Uterus (tissue), 3 donors: ENCODE measurements at regions not wholly inside any gene's neighbourhood (a gene's known extent, or its start where the extent isn't known, plus 50 kb on each side); places are given as distances from the start of the nearest gene placed in this dataset.

ENCODE experiments used
- DNase-seq, 2 donors: peaks; one replicate each; pipeline ENCODE4 v3.0.0-alpha.2; 2019 to 2020
- H3K27ac ChIP-seq, 2 donors: fragments of 200-600 bp; sonication (generic); 1 replicate in 1 of 2; 2 replicates in 1 of 2; pipeline ENCODE4 v1.5.1; 2016 to 2018
- H3K27me3 ChIP-seq, 2 donors: fragments of 200-600 bp; sonication (generic); one replicate each; pipeline ENCODE4 v1.5.1; 2018 to 2019; ENCODE audit warnings: control low read depth in 1 of 2
- H3K36me3 ChIP-seq, 2 donors: fragments of 200-600 bp; sonication (generic); one replicate each; pipeline ENCODE4 v1.5.1; 2019; ENCODE audit warnings: control low read depth in 1 of 2
- H3K4me1 ChIP-seq, 2 donors: fragments of 200-600 bp; sonication (generic); one replicate each; pipeline ENCODE4 v1.5.1; 2018 to 2019; ENCODE audit warnings: control low read depth in 1 of 2
- H3K4me3 ChIP-seq, 2 donors: fragments of 200-600 bp; sonication (generic); 1 replicate in 1 of 2; 2 replicates in 1 of 2; pipeline ENCODE4 v1.5.1; 2018 to 2019; ENCODE audit warnings: mild to moderate bottlenecking in 1 of 2
- H3K9me3 ChIP-seq, 2 donors: fragments of 200-600 bp; sonication (generic); one replicate each; pipeline ENCODE4 v1.5.1; 2019; ENCODE audit warnings: control low read depth in 1 of 2
- POLR2A ChIP-seq, 2 donors: fragments of 450-650 bp; IDR thresholded peaks; one replicate each; pipeline ENCODE4 v1.6.1; 2016; ENCODE audit warnings: antibody characterized with exemption in 2 of 2, mild to moderate bottlenecking in 1 of 2, moderate library complexity in 1 of 2
- intact Hi-C: fragments of 100-400 bp; cut with DNase I; formaldehyde crosslinking; loops from one replicate; pipeline ENCODE4 v1.15.1; 2023; ENCODE audit warnings: low total_unique reads
- TF ChIP-seq, protein P1 (sequence below), 4 experiments: fragments of 200-600 bp in 2 of 4; fragments of 450-650 bp in 2 of 4; sonication (generic) in 2 of 4; IDR thresholded peaks; one replicate each; pipeline ENCODE4 v1.5.1; 2016 to 2019; ENCODE audit warnings: antibody characterized with exemption in 4 of 4, mild to moderate bottlenecking in 2 of 4, moderate library complexity in 1 of 4
- donor health status: DM: yes; HTN: yes; CAD: no.

GRCh38 chr1:90650401-90650800 is 66.7 kb downstream of the BARHL2 start:
- intact Hi-C loops, result no loop called here
- Histone ChIP-seq H3K9me3 (no peaks in the 10 kb centered on the region), H3K27ac (no peak overlapping the region), H3K36me3 (no peaks in the 10 kb centered on the region), H3K4me1 (no peaks in the 10 kb centered on the region), H3K4me3 (no peak overlapping the region), H3K27me3 (no peaks in the 10 kb centered on the region)
- no peak for TF ChIP-seq POLR2A (IDR thresholded peaks at IDR 0.05)
- no peak for DNase-seq

DNA sequence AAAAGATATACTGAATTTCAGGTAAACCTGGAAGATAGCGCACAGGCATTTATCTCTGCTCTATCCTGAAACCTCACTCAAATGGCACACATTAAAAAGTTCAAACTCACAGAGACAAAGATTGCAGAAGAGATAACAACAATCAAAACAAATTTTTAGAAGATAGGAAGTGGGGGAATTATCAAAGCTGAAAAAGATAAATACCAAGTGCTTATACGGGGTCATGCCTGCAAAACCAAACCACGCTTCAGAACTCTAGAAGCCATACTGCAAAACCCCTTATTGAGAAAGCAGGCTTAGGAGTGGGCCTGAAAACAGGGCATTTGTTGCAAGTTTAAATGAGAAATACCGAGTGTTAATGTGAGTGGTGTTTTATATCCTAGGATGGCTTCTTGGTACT is 76.8 kb downstream of the BARHL2 start:
- no peaks in the 10 kb centered on the region for H3K4me1 ChIP-seq
- DNase-seq, result no peak
- H3K4me3 ChIP-seq, result no peak overlapping the region
- H3K36me3 ChIP-seq, result no peaks in the 10 kb centered on the region
- no peak for TF ChIP-seq POLR2A (IDR thresholded peaks at IDR 0.05)
- TF ChIP-seq, protein P1, sequence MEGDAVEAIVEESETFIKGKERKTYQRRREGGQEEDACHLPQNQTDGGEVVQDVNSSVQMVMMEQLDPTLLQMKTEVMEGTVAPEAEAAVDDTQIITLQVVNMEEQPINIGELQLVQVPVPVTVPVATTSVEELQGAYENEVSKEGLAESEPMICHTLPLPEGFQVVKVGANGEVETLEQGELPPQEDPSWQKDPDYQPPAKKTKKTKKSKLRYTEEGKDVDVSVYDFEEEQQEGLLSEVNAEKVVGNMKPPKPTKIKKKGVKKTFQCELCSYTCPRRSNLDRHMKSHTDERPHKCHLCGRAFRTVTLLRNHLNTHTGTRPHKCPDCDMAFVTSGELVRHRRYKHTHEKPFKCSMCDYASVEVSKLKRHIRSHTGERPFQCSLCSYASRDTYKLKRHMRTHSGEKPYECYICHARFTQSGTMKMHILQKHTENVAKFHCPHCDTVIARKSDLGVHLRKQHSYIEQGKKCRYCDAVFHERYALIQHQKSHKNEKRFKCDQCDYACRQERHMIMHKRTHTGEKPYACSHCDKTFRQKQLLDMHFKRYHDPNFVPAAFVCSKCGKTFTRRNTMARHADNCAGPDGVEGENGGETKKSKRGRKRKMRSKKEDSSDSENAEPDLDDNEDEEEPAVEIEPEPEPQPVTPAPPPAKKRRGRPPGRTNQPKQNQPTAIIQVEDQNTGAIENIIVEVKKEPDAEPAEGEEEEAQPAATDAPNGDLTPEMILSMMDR (IDR thresholded peaks at IDR 0.05), result no peak
- no peak overlapping the region for H3K27ac ChIP-seq
- intact Hi-C loops, result no loop called here
- no peaks in the 10 kb centered on the region for H3K27me3 ChIP-seq
- no peaks in the 10 kb centered on the region for H3K9me3 ChIP-seq

DNA sequence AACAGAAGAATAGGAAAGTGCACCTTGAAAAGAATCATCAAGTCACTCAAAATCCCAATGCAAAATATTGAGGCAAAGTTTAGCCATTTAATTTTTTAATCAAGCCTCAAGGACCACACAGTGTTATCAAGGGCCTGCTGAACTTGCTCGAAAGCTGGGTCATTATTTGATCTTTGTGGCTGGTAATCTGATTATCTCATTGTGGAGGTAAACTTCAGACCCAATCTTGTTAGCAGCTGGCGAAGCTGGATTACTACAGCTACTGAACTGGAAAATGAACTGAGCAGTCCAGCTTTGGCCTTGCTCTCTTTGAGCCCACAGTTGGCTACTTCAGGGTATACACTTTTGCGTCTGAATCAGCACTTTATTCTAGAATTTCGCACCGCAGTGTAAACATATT is 94.4 kb downstream of the BARHL2 start:
- intact Hi-C loops, result no loop called here
- Histone ChIP-seq H3K9me3 (no peaks in the 10 kb centered on the region), H3K4me1 (no peaks in the 10 kb centered on the region), H3K4me3 (no peak overlapping the region), H3K27me3 (no peaks in the 10 kb centered on the region), H3K27ac (no peak overlapping the region), H3K36me3 (no peaks in the 10 kb centered on the region)
- no peak for DNase-seq
- TF ChIP-seq, protein P1 (IDR thresholded peaks at IDR 0.05), result no peak
- TF ChIP-seq POLR2A (IDR thresholded peaks at IDR 0.05), result no peak

DNA sequence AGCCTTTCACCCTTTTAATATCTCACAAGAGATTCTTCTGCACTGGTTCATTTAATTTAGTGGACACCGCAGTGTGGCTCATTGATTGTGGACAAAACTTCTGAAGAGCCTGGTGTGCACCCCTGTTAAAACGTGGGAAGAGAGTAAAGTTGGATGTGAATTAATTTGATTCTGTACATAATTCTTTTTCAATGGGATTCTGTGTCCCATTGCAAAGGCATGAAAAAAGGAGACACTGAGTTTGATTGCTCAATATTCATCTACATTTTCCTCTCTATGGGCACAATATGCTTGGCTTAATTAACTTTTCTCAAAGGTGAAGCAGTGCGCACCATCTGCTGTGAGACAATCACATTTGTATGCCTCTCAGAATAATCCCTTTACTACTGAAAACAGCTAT is 95.1 kb downstream of the BARHL2 start:
- H3K4me1 ChIP-seq, result no peaks in the 10 kb centered on the region
- no peak for DNase-seq
- no peaks in the 10 kb centered on the region for H3K27me3 ChIP-seq
- intact Hi-C loops, result no loop called here
- no peak overlapping the region for H3K4me3 ChIP-seq
- H3K36me3 ChIP-seq, result no peaks in the 10 kb centered on the region
- TF ChIP-seq, protein P1 (IDR thresholded peaks at IDR 0.05), result no peak
- no peak for TF ChIP-seq POLR2A (IDR thresholded peaks at IDR 0.05)
- no peak overlapping the region for H3K27ac ChIP-seq
- no peaks in the 10 kb centered on the region for H3K9me3 ChIP-seq

GRCh38 chr1:90616395-90616794 is 100.7 kb downstream of the BARHL2 start:
- no peaks in the 10 kb centered on the region for H3K27me3 ChIP-seq
- H3K9me3 ChIP-seq, result no peaks in the 10 kb centered on the region
- H3K4me1 ChIP-seq, result no peaks in the 10 kb centered on the region
- H3K4me3 ChIP-seq, result no peak overlapping the region
- TF ChIP-seq POLR2A (IDR thresholded peaks at IDR 0.05), result no peak
- TF ChIP-seq, protein P1 (IDR thresholded peaks at IDR 0.05), result no peak
- DNase-seq, result no peak
- no peaks in the 10 kb centered on the region for H3K36me3 ChIP-seq
- intact Hi-C loops, result no loop called here
- no peak overlapping the region for H3K27ac ChIP-seq

DNA sequence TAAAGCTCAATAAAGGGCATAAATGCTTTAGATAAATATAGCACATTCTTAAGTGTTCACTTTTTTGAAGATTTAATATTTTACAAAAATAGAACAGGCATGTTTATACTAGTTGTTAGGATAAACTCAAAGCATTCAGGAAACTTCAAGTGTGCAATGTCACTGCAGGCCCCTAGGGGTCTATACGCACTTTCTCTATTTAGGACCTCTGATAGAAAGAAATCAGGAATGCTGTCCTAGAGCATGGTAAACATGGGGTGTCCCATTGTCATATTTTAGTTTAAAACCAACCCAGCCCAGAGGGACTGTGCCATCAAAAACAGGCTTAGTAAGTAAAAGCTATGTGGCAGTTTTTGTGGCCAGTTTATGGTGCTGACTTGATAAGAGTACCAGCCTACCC is 102.2 kb downstream of the BARHL2 start:
- intact Hi-C loops, result no loop called here

More for the DNA sequence above, 102.2 kb downstream of the BARHL2 start:
- Histone ChIP-seq H3K4me1 (no peaks in the 10 kb centered on the region), H3K4me3 (no peak overlapping the region), H3K9me3 (no peaks in the 10 kb centered on the region), H3K27ac (no peak overlapping the region), H3K36me3 (no peaks in the 10 kb centered on the region), H3K27me3 (no peaks in the 10 kb centered on the region)
- no peak for DNase-seq
- TF ChIP-seq, protein P1 (IDR thresholded peaks at IDR 0.05), result no peak
- no peak for TF ChIP-seq POLR2A (IDR thresholded peaks at IDR 0.05)
